ENCODE measurements at regions not wholly inside any gene's neighbourhood (a gene's known extent, or its start where the extent isn't known, plus 50 kb on each side); places are given as distances from the start of the nearest gene placed in this dataset.

- Histone ChIP-seq H3K27ac (ENCODE audit: low read depth, low read length, poor library complexity, severe bottlenecking) (no peak overlapping the region), H3K27me3 (ENCODE audit: insufficient read depth, low read length) (no peaks in the 10 kb centered on the region), H3K9me2 (ENCODE audit: low read depth, low read length) (no peaks in the 10 kb centered on the region), H3K79me2 (ENCODE audit: insufficient read depth, low read length) (no peaks in the 10 kb centered on the region), H3F3A (ENCODE audit: insufficient read depth, low read length) (no peaks in the 10 kb centered on the region), H3K4me2 (ENCODE audit: low read length) (no peak overlapping the region), H3K36me3 (ENCODE audit: insufficient read depth, low read length) (no peaks in the 10 kb centered on the region), H3K9me3 (ENCODE audit: low read length) (no peaks in the 10 kb centered on the region), H2AFZ (ENCODE audit: low read length) (no peak overlapping the region), H3K9ac (ENCODE audit: low read length) (no peak overlapping the region), H3K4me1 (ENCODE audit: insufficient read depth, low read length, severe bottlenecking) (no peaks in the 10 kb centered on the region), H3K4me3 (ENCODE audit: low read depth, low read length, poor library complexity, severe bottlenecking) (no peak overlapping the region), H4K20me1 (ENCODE audit: insufficient read depth, low read length) (no peaks in the 10 kb centered on the region)
- TF ChIP-seq CTCF (IDR thresholded peaks at IDR 0.05; ENCODE audit: low read length) (no peak), EZH2 (IDR thresholded peaks at IDR 0.05; ENCODE audit: borderline replicate concordance, low read length) (no peak)
Observed at GRCh38 chr10:31660300-31660699, 268.3 kb downstream of the ARHGAP12 start.

GRCh38 chr10:31659665-31660064 lies 269.0 kb downstream of the ARHGAP12 start:
- TF ChIP-seq CTCF (IDR thresholded peaks at IDR 0.05; ENCODE audit: low read length) (no peak), EZH2 (IDR thresholded peaks at IDR 0.05; ENCODE audit: borderline replicate concordance, low read length) (no peak)
- Histone ChIP-seq H3K9me2 (ENCODE audit: low read depth, low read length) (no peaks in the 10 kb centered on the region), H3K79me2 (ENCODE audit: insufficient read depth, low read length) (no peaks in the 10 kb centered on the region), H3K9ac (ENCODE audit: low read length) (no peak overlapping the region), H3F3A (ENCODE audit: insufficient read depth, low read length) (no peaks in the 10 kb centered on the region), H3K27me3 (ENCODE audit: insufficient read depth, low read length) (no peaks in the 10 kb centered on the region), H3K27ac (ENCODE audit: low read depth, low read length, poor library complexity, severe bottlenecking) (no peak overlapping the region), H3K4me1 (ENCODE audit: insufficient read depth, low read length, severe bottlenecking) (no peaks in the 10 kb centered on the region), H3K4me3 (ENCODE audit: low read depth, low read length, poor library complexity, severe bottlenecking) (no peak overlapping the region), H4K20me1 (ENCODE audit: insufficient read depth, low read length) (no peaks in the 10 kb centered on the region), H3K9me3 (ENCODE audit: low read length) (no peaks in the 10 kb centered on the region), H3K36me3 (ENCODE audit: insufficient read depth, low read length) (no peaks in the 10 kb centered on the region), H2AFZ (ENCODE audit: low read length) (no peak overlapping the region), H3K4me2 (ENCODE audit: low read length) (no peak overlapping the region)

- Histone ChIP-seq H2AFZ (ENCODE audit: low read length) (no peak overlapping the region), H3K4me2 (ENCODE audit: low read length) (no peak overlapping the region), H3F3A (ENCODE audit: insufficient read depth, low read length) (no peaks in the 10 kb centered on the region), H4K20me1 (ENCODE audit: insufficient read depth, low read length) (no peaks in the 10 kb centered on the region), H3K27me3 (ENCODE audit: insufficient read depth, low read length) (no peaks in the 10 kb centered on the region), H3K9ac (ENCODE audit: low read length) (no peak overlapping the region), H3K79me2 (ENCODE audit: insufficient read depth, low read length) (no peaks in the 10 kb centered on the region), H3K36me3 (ENCODE audit: insufficient read depth, low read length) (no peaks in the 10 kb centered on the region), H3K9me3 (ENCODE audit: low read length) (no peaks in the 10 kb centered on the region), H3K4me1 (ENCODE audit: insufficient read depth, low read length, severe bottlenecking) (no peaks in the 10 kb centered on the region), H3K27ac (ENCODE audit: low read depth, low read length, poor library complexity, severe bottlenecking) (no peak overlapping the region), H3K4me3 (ENCODE audit: low read depth, low read length, poor library complexity, severe bottlenecking) (no peak overlapping the region), H3K9me2 (ENCODE audit: low read depth, low read length) (no peaks in the 10 kb centered on the region)
- TF ChIP-seq CTCF (IDR thresholded peaks at IDR 0.05; ENCODE audit: low read length) (no peak), EZH2 (IDR thresholded peaks at IDR 0.05; ENCODE audit: borderline replicate concordance, low read length) (no peak)
Observed at GRCh38 chr10:31657434-31657872, 271.2 kb downstream of the ARHGAP12 start.

Measured in OCI-LY1 (cell line).